Bronchial epithelial cell (primary cell): ENCODE measurements at regions not wholly inside any gene's neighbourhood (a gene's known extent, or its start where the extent isn't known, plus 50 kb on each side); places are given as distances from the start of the nearest gene placed in this dataset.

Source experiments
- DNase-seq: peaks from one replicate; pipeline ENCODE4 v3.0.0-alpha.2; 2010; ENCODE audit warnings: low read depth
- FAIRE-seq: peaks from 2 replicates; lab custom pipeline; 2011; peaks lifted over from hg19 to GRCh38; lab: Jason Lieb, UNC
- H3K27me3 ChIP-seq: 2 replicates; pipeline ENCODE4 v1.5.1; 2011; ENCODE audit warnings: low read length; ENCODE audit not compliant: control insufficient read depth, insufficient read depth
- H3K36me3 ChIP-seq: 2 replicates; pipeline ENCODE4 v1.5.1; 2011; ENCODE audit warnings: low read length; ENCODE audit not compliant: control insufficient read depth, insufficient read depth
- H3K4me3 ChIP-seq: 2 replicates; pipeline ENCODE4 v1.5.1; 2011; ENCODE audit warnings: mild to moderate bottlenecking, low read depth, low read length, control low read depth
- CTCF ChIP-seq: IDR thresholded peaks from 2 replicates; pipeline ENCODE4 v1.5.1; 2011; ENCODE audit warnings: mild to moderate bottlenecking, moderate library complexity, low read length, control low read depth, inconsistent platforms; ENCODE audit not compliant: insufficient read depth, severe bottlenecking

DNA sequence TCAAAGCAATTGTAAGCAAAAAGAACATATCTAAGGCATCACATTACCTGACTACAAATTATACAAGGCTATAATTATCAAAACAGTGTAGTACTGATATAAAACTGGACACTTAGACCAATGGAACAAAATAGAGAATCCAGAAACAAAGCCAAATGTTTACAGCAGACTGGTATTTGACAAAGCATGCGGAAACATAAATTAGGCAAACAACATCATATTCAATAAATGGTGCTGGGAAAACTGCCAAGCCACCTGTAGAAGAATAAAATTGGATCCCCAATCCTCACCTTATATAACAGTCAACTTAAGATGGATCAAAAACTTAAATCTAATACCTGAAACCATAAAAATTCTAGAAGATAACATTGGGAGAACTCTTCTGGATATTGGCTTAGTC is 240.8 kb upstream of the POM121L12 start:
- no peak for FAIRE-seq
- Histone ChIP-seq H3K27me3 (no peaks in the 10 kb centered on the region), H3K4me3 (no peak overlapping the region), H3K36me3 (no peaks in the 10 kb centered on the region)
- TF ChIP-seq CTCF, result no peak
- no peak for DNase-seq

DNA sequence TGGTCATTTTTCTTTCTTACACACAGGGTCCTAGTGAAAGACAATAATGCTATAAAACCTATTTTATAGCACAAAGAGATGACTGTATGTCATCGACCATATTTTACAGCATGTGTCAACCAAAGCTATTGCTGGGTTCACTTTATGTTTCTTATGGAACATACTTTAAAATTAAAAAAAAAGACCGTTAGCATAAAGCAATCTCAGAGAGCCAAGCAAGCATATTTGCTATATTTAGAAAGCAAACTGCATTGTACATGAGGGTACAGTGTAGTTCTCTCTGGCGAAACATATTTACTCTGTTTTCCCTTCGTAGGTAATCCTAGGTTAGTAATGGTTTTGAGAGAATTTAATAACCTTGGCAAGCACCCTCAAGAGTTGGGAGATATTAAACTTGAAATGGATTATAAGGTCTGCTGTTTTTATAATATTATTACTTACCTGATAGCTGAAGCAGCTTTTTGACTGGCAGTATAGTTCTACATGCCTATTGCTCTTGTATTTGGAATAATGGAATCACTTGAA is 244.2 kb upstream of the POM121L12 start:
- DNase-seq, result no peak
- no peak for TF ChIP-seq CTCF
- H3K36me3 ChIP-seq, result no peaks in the 10 kb centered on the region
- no peak for FAIRE-seq
- H3K4me3 ChIP-seq, result no peak overlapping the region
- H3K27me3 ChIP-seq, result no peaks in the 10 kb centered on the region

GRCh38 chr7:52786174-52786573 is 249.3 kb upstream of the POM121L12 start:
- no peaks in the 10 kb centered on the region for H3K27me3 ChIP-seq
- DNase-seq (no peak), FAIRE-seq (no peak)
- H3K36me3 ChIP-seq, result no peaks in the 10 kb centered on the region
- no peak for TF ChIP-seq CTCF
- H3K4me3 ChIP-seq, result no peak overlapping the region

- no peak for TF ChIP-seq CTCF
- DNase-seq, result no peak
- Histone ChIP-seq H3K36me3 (no peaks in the 10 kb centered on the region), H3K27me3 (no peaks in the 10 kb centered on the region), H3K4me3 (no peak overlapping the region)
- no peak for FAIRE-seq
Measured at GRCh38 chr7:52782348-52782747, 253.1 kb upstream of the POM121L12 start.

GRCh38 chr7:52781250-52781649 is 254.2 kb upstream of the POM121L12 start:
- Histone ChIP-seq H3K27me3 (no peaks in the 10 kb centered on the region), H3K36me3 (no peaks in the 10 kb centered on the region), H3K4me3 (no peak overlapping the region)
- FAIRE-seq, result no peak
- TF ChIP-seq CTCF, result no peak
- DNase-seq, result no peak

DNA sequence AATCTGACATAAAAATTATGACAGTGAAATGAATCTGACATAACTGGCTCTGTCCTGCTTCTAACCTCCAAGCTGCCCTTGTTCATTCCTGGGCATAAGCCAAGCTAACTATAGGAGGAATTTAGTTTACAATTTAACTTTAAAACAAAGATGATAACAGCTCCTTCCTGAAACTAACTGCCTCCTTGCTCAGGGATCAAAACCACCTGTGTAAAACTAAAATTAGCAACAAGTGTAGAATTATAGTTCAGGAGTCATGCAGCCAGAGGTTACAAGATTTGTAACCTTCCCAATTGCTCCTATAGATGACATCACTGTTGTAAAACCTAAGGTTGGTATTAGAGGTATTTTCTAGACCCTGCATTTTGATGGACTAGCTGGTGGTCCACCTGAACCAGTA is 256.4 kb upstream of the POM121L12 start:
- FAIRE-seq (no peak), DNase-seq (no peak)
- Histone ChIP-seq H3K36me3 (no peaks in the 10 kb centered on the region), H3K27me3 (no peaks in the 10 kb centered on the region), H3K4me3 (no peak overlapping the region)
- TF ChIP-seq CTCF, result no peak
